ENCODE measurements at regions not wholly inside any gene's neighbourhood (a gene's known extent, or its start where the extent isn't known, plus 50 kb on each side); places are given as distances from the start of the nearest gene placed in this dataset.

DNA sequence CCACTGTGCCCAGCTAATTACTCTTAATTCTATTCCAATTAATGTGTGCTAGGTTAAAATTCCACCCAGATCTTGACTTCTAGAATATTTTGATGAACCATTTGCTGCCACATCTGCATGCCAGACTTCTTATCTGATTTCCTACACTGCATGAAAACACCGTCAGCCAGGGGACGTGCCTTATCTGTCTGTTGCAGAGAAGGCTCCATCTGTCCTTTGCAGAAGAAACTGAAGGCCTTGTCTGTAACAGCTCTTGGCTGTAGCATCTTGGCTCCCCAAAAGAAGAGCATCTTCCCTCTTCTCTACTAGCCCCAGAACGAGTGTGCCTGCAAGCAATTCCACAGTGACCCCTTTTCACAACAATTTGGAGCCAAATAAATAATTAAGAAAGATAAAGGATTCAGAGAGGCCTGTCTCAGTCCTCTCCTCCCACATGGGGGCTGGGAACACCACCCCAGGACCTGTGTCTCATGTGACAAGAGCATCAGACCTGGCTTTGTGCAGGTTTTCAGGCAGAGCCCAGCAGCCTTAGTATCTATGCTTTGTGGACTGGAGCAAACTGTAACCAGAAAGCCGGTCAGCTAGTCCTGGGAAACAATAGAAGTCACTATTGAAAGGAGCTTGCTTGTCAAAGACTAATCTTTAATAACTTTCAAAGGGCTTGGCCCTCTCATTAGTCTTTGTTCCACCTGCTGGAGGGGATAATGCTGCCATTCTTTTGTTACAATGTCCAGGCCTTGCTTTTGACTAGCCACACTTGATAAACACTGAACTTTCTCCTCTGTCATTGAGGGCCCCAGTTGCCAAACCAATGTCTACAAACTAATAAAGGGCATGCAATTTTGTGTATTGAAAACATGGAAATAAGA, 84.0 kb upstream of the NEUROD1 start:
- TF ChIP-seq, protein P1, sequence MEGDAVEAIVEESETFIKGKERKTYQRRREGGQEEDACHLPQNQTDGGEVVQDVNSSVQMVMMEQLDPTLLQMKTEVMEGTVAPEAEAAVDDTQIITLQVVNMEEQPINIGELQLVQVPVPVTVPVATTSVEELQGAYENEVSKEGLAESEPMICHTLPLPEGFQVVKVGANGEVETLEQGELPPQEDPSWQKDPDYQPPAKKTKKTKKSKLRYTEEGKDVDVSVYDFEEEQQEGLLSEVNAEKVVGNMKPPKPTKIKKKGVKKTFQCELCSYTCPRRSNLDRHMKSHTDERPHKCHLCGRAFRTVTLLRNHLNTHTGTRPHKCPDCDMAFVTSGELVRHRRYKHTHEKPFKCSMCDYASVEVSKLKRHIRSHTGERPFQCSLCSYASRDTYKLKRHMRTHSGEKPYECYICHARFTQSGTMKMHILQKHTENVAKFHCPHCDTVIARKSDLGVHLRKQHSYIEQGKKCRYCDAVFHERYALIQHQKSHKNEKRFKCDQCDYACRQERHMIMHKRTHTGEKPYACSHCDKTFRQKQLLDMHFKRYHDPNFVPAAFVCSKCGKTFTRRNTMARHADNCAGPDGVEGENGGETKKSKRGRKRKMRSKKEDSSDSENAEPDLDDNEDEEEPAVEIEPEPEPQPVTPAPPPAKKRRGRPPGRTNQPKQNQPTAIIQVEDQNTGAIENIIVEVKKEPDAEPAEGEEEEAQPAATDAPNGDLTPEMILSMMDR (IDR thresholded peaks at IDR 0.05): no peak
- TF ChIP-seq GABPA (IDR thresholded peaks at IDR 0.05; ENCODE audit: low read depth): no peak

Data from SK-N-SH (cell line).